ENCODE measurements at regions not wholly inside any gene's neighbourhood (a gene's known extent, or its start where the extent isn't known, plus 50 kb on each side); places are given as distances from the start of the nearest gene placed in this dataset.

- TF ChIP-seq CTCF (conservative IDR thresholded peaks at IDR 0.05 in 1 of 2, IDR thresholded peaks at IDR 0.05 in 1 of 2; ENCODE audit: extremely low read depth in 1 of 2, insufficient read depth in 1 of 2, low read depth in 1 of 2, low read length in 2 of 2), result no peak
- no peak for TF ChIP-seq EZH2 (IDR thresholded peaks at IDR 0.05; ENCODE audit: borderline replicate concordance, low read length)
These were observed 292.7 kb downstream of the OLFM4 start for GRCh38 chr13:53321296-53321801.
